GM23338 (cell line): ENCODE measurements at regions not wholly inside any gene's neighbourhood (a gene's known extent, or its start where the extent isn't known, plus 50 kb on each side); places are given as distances from the start of the nearest gene placed in this dataset.

Source experiments
- ATAC-seq: fragments of 200-7000 bp; cut with Tn5 transposase; 3 replicates; pipeline ENCODE4 v1.9.1; 2020
- DNase-seq: peaks from one replicate; pipeline ENCODE4 v3.0.0-alpha.2; 2015; ENCODE audit warnings: low spot score
- H2AFZ ChIP-seq: fragments of 200-600 bp; sonication (generic); 2 replicates; pipeline ENCODE4 v1.8.0; 2016; ENCODE audit warnings: antibody characterized with exemption, mild to moderate bottlenecking, moderate library complexity
- H3F3A ChIP-seq: fragments of 200-600 bp; sonication (generic); replicated peaks from 2 replicates; pipeline ENCODE4 v1.8.0; 2017; ENCODE audit warnings: antibody characterized with exemption, mixed run types, low read depth
- H3K27ac ChIP-seq: fragments of 200-600 bp; sonication (generic); 2 replicates; pipeline ENCODE4 v1.6.1; 2016; ENCODE audit warnings: low read depth
- H3K27me3 ChIP-seq: fragments of 200-600 bp; sonication (generic); 2 replicates; pipeline ENCODE4 v1.8.0; 2016; ENCODE audit warnings: mild to moderate bottlenecking, mixed run types, moderate library complexity; ENCODE audit not compliant: insufficient read depth
- H3K36me3 ChIP-seq: fragments of 200-600 bp; sonication (generic); 2 replicates; pipeline ENCODE4 v1.8.0; 2016; ENCODE audit warnings: mild to moderate bottlenecking; ENCODE audit not compliant: insufficient read depth
- H3K4me1 ChIP-seq: fragments of 200-600 bp; sonication (generic); 2 replicates; pipeline ENCODE4 v1.8.0; 2016; ENCODE audit warnings: mild to moderate bottlenecking, moderate library complexity; ENCODE audit not compliant: insufficient read depth
- H3K4me2 ChIP-seq: fragments of 200-600 bp; sonication (generic); 2 replicates; pipeline ENCODE4 v1.7.1; 2017; ENCODE audit warnings: mixed run types
- H3K4me3 ChIP-seq: fragments of 200-600 bp; sonication (generic); 2 replicates; pipeline ENCODE4 v1.6.1; 2016; ENCODE audit warnings: mixed run types
- H3K79me2 ChIP-seq: fragments of 200-600 bp; sonication (generic); replicated peaks from 2 replicates; pipeline ENCODE4 v1.8.0; 2017; ENCODE audit warnings: mild to moderate bottlenecking; ENCODE audit not compliant: insufficient read depth
- H3K9me2 ChIP-seq: fragments of 200-600 bp; sonication (generic); 2 replicates; pipeline ENCODE4 v1.8.0; 2017; ENCODE audit not compliant: insufficient read depth
- H4K20me1 ChIP-seq: fragments of 200-600 bp; sonication (generic); replicated peaks from 2 replicates; pipeline ENCODE4 v1.8.0; 2017; ENCODE audit warnings: mild to moderate bottlenecking; ENCODE audit not compliant: insufficient read depth
- H3K27ac Mint-ChIP-seq: 2 replicates; pipeline ENCODE4 v1.8.0; 2020; ENCODE audit warnings: inconsistent platforms, mild to moderate bottlenecking, moderate library complexity, mixed read lengths
- H3K27me3 Mint-ChIP-seq: 3 replicates; pipeline ENCODE4 v1.8.0; 2022; ENCODE audit warnings: low read depth, mild to moderate bottlenecking, moderate library complexity, mixed read lengths, inconsistent platforms; ENCODE audit not compliant: insufficient read depth, poor library complexity
- H3K36me3 Mint-ChIP-seq: 3 replicates; pipeline ENCODE4 v1.8.0; 2021; ENCODE audit warnings: low read depth, mild to moderate bottlenecking, inconsistent platforms, moderate library complexity, mixed read lengths
- H3K4me1 Mint-ChIP-seq: 3 replicates; pipeline ENCODE4 v1.8.0; 2020; ENCODE audit warnings: mild to moderate bottlenecking, inconsistent platforms, mixed read lengths
- H3K4me3 Mint-ChIP-seq: 3 replicates; pipeline ENCODE4 v1.8.0; 2021; ENCODE audit warnings: moderate library complexity, mild to moderate bottlenecking, inconsistent platforms, mixed read lengths
- H3K9me3 Mint-ChIP-seq: 3 replicates; pipeline ENCODE4 v1.8.0; 2020; ENCODE audit warnings: moderate library complexity, mild to moderate bottlenecking, inconsistent platforms, mixed read lengths
- CREB1 ChIP-seq: fragments of 250-450 bp; sonication (Bioruptor Pico); IDR thresholded peaks from 2 replicates; pipeline ENCODE4 v1.5.0; 2020; ENCODE audit warnings: low read depth, mild to moderate bottlenecking, moderate library complexity
- CTCF ChIP-seq, 2 experiments: fragments of 200-600 bp in 1 of 2; sonication (generic) in 1 of 2; conservative IDR thresholded peaks; 2 replicates each; pipeline versions ENCODE4 v1.5.1 to v1.6.1; 2016 to 2017; ENCODE audit warnings: antibody characterized with exemption in 2 of 2, low read depth in 2 of 2, mild to moderate bottlenecking in 2 of 2, moderate library complexity in 1 of 2
- ETS1 ChIP-seq: IDR thresholded peaks from 2 replicates; pipeline ENCODE4 v1.6.1; 2016; ENCODE audit warnings: antibody characterized with exemption
- EZH2 ChIP-seq: fragments of 200-600 bp; sonication (generic); IDR thresholded peaks from one replicate; pipeline ENCODE4 v1.8.0; 2017; ENCODE audit warnings: antibody characterized with exemption, mild to moderate bottlenecking, low read depth; ENCODE audit not compliant: unreplicated experiment
- JUNB ChIP-seq: IDR thresholded peaks from one replicate; pipeline ENCODE4 v1.6.1; 2016; ENCODE audit warnings: antibody characterized with exemption; ENCODE audit not compliant: unreplicated experiment
- POLR2AphosphoS5 ChIP-seq: IDR thresholded peaks from 2 replicates; pipeline ENCODE4 v1.6.1; 2016; ENCODE audit warnings: antibody characterized with exemption, low read depth
- REST ChIP-seq: IDR thresholded peaks from one replicate; pipeline ENCODE4 v1.6.1; 2018; ENCODE audit warnings: antibody characterized with exemption; ENCODE audit not compliant: unreplicated experiment
- STAT1 ChIP-seq: IDR thresholded peaks from one replicate; pipeline ENCODE4 v1.6.1; 2016; ENCODE audit warnings: antibody characterized with exemption; ENCODE audit not compliant: unreplicated experiment
- ZNF331 ChIP-seq: fragments of 250-450 bp; sonication (Bioruptor Pico); IDR thresholded peaks from 2 replicates; pipeline ENCODE4 v1.5.0; 2020; ENCODE audit warnings: low read depth, mild to moderate bottlenecking, moderate library complexity

- TF ChIP-seq POLR2AphosphoS5 (no peak), REST (no peak), ETS1 (no peak)
Measured at GRCh38 chr20:16111852-16112412, 461.3 kb downstream of the KIF16B start (continued).

- no peaks in the 10 kb centered on the region for H3K36me3 ChIP-seq
- Mint-ChIP-seq H3K4me1 (peaks cover 8% of the 10 kb centered on the region; the same call in 2 of the 3 replicates), H3K27me3 (peaks cover 3% of the 10 kb centered on the region), H3K27ac (no peak overlapping the region), H3K9me3 (no peaks in the 10 kb centered on the region), H3K36me3 (no peaks in the 10 kb centered on the region), H3K4me3 (no peak overlapping the region)
- H3K9me2 ChIP-seq = peaks cover 13% of the 10 kb centered on the region; the same call in 1 of the 2 replicates
- no peak overlapping the region for H3K27ac ChIP-seq
- no peaks in the 10 kb centered on the region for H3F3A ChIP-seq
- no peak overlapping the region for H3K4me3 ChIP-seq
- H3K4me1 ChIP-seq = no peaks in the 10 kb centered on the region
- no peak overlapping the region for H3K4me2 ChIP-seq
- no peaks in the 10 kb centered on the region for H4K20me1 ChIP-seq
- no peak overlapping the region for H2AFZ ChIP-seq
- no peaks in the 10 kb centered on the region for H3K27me3 ChIP-seq
- H3K79me2 ChIP-seq = no peaks in the 10 kb centered on the region
- DNase-seq (no peak), ATAC-seq (no peak)
- TF ChIP-seq POLR2AphosphoS5 (no peak), ZNF331 (no peak), EZH2 (no peak), ETS1 (no peak), CREB1 (CRISPR knock-in tag) (no peak), JUNB (no peak), CTCF (conservative IDR thresholded peaks at IDR 0.05; ENCODE audit: low read depth in 2 of 2) (no peak), STAT1 (no peak)
Measured at GRCh38 chr20:16111172-16111832, 461.9 kb downstream of the KIF16B start.
